NCI-H345 treated with DMSO at 0.1 percent for 48 hours (cell line): ENCODE measurements at regions not wholly inside any gene's neighbourhood (a gene's known extent, or its start where the extent isn't known, plus 50 kb on each side); places are given as distances from the start of the nearest gene placed in this dataset.

Source experiments
- DNase-seq: peaks from one replicate; lab custom pipeline; 2025; ENCODE audit not compliant: unreplicated experiment; lab: John Stamatoyannopoulos, UW

DNA sequence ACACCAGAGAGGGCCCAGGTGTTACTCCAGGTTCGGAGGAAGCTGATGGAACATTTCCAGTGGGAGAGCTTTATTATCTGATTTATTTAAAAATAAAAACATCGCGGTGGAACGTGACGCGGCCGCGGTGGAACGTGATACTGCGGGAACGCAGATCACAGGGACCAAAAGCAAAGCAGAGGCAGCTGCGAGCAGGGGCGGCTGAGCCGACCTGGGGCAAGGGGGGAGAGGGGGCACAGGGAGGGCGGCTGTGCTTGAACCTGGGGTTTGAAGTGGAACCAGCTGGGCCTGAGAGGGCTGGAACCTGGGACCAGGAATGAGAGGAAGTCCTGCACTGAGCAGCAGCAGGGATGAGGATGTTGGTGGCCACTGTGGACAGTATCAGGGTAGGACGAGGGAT is 583.5 kb upstream of the SALL3 start:
- no peak for DNase-seq

DNA sequence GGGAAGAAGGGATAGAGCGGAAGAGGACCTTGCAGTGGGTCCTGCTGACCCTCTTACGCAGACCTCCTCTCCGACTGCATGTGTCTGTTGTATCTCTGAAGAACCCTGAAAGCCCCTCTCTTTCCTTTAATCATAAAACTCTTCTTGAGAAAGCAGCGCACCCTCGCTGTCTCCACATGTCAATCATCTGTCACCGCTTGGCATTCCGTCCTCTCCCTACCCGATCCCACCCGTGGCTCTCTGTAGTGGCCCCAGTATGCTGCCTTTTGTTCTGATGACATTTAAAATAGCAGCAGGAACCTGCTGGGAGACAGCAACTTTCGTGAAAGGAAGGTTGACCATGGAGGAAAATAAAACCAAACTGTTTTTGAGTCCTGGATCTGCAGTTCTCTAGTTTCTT is 582.9 kb upstream of the SALL3 start:
- no peak for DNase-seq

DNA sequence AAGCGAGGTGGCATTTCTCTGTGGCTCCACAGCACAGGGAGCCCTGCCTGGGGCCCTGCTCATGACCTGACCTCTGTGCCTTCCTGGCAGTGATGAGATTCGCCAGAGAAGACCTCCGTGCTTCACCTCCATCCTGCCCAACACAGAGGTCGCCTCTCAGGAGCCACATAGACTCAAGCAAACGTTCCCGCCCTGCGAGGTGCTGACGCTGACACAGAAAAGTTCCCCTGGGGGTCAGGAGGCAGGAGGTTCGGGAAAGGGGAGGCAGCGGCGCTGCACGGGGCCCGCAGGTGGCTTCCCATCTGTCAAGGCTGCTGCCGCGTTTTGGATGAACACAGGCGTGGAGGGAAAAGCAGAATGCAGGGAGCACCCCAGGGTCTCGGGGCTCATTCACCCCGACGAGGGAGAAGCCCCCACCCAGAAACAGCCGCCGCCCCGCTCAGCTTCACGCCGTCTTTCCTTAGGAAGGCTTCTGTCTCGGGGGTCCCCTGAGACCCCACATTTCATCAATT is 579.6 kb upstream of the SALL3 start:
- no peak for DNase-seq

DNA sequence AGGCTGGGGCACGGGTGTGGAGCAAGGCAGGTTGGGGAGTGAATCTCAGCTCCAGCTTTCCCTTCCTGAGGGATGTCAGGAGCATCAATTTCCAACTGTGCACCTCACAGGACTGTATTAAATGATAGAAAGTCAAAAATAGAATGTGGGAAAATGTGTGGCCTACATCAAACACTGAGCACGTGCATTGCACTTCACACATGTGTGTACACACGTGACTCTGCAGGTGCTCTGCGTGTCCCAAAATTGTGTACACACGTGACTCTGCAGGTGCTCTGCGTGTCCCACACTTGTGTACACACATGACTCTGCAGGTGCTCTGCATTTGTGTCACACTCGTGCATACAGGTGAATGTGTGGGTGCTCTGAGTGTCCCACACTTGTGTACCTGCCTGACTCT is 577.2 kb upstream of the SALL3 start:
- no peak for DNase-seq

DNA sequence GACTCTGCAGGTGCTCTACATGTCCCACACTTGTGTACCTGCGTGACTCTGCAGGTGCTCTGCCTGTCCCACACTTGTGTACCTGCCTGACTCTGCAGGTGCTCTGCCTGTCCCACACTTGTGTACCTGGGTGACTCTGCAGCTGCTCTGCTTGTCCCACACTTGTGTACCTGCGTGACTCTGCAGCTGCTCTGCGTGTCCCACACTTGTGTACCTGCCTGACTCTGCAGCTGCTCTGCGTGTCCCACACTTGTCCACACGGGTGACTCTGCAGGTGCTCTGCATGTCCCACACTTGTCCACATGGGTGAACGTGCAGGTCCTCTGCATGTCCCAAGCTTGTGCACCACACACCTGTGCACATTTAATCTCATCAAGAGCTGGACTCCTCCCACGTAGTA is 576.7 kb upstream of the SALL3 start:
- DNase-seq: no peak

DNA sequence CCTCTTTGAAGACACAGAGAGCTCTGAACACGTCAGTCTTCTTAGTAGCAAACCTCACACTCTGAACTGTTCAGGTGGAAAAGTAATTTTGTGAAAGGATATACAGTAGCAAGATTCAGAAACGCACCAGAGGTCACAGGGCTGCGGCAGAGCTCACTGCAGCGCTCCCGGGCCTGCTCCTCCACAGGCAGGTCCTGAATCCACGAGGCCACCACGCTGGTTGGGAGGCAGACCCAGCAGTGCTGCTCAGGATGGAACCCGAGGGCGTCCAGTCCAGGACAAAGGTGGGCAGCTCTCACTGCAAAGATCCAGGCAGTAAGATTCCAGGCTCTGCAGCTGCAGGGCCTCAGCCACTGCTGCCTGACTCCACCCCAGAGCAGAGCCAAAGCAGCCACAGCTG is 576.2 kb upstream of the SALL3 start:
- DNase-seq: no peak

DNA sequence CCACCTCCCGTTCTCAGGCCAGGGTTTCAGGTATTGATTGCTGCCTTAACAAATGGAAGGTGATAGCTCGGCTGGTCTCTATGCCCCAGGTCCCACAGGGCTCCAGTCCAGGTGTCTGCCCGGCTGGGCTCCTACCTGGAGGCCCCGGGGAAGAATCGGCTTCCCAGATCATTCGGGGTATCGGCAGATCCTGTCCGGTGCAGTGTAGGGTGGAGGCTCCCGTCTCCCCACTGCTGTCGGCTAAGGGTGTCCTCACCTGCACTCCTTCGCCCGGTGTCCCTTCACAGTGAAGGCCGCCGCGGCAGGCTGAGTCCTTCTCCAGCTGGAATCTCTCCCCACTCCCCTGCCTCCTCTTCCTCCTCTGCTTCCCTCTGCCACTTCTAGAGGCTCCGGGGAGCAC is 573.9 kb upstream of the SALL3 start:
- DNase-seq: no peak

DNA sequence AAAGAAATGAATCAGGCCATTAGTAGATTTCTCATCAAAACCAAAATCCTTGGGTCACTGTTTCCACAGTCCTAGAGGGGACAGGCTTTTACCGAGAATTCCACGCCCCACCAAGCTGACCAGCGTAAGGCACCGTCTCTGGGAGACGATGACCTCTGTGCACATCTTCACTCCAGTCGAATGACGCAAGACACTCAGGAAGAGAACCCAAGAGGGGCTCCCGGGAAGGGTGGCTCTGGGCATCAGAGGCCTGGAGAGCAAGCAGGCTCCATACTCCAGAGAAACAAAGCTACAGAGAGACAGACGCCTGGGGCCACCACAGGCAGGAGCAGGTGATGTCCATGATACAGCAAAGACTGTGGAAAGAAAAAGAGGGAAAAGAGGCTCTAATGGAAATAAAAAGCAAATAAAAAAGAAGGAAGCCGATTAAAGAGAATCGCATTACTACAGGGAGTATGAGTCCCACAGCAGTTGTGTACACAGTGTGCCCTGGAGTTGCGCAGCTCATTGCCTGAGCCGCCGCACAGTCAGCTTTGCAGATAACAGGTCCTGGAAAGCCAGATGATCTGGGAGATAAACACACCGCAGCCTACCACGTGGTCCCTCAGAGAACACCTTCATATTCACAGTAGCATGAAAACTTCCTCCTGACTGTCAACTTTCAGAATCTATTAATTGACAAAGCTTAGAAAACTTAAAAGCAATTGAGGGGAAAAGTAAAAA is 572.7 kb upstream of the SALL3 start:
- no peak for DNase-seq

DNA sequence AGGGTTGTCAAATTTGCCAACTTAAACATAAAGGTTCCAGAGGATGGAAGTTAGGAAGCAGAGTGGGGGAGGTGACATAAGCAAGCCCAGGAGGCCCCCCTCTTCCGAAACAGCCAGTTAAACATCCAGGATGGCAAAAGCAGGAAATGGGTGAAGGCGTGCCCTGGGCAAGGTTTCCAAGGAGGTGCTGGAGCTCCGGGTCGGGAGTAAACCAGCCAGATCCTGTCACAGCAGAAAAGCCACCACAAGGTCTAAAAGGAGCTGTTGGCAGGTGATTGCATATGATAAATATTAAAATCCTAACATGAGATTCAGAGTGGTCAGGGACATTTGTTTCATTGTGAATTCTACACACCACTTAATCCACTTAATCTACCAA is 572.2 kb upstream of the SALL3 start:
- DNase-seq: no peak

DNA sequence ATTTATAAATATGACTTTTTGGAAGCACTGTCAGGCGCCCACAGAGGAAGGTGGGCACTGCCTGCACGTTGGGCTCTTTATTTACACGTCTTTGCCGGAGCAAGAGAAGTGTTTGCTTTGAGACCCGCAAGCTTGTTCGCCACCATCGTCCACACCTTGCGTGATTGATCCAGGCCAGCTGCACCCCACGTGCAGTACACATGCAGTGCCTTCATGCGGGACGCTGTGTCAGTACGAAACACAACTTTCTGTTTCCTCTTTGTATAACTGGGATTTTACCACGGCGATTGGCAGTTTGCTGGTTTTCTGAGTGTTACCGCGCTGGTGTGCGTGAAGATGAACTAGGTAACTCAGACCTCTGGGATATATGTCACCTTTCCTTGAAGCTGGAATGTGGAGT is 571.0 kb upstream of the SALL3 start:
- no peak for DNase-seq

DNA sequence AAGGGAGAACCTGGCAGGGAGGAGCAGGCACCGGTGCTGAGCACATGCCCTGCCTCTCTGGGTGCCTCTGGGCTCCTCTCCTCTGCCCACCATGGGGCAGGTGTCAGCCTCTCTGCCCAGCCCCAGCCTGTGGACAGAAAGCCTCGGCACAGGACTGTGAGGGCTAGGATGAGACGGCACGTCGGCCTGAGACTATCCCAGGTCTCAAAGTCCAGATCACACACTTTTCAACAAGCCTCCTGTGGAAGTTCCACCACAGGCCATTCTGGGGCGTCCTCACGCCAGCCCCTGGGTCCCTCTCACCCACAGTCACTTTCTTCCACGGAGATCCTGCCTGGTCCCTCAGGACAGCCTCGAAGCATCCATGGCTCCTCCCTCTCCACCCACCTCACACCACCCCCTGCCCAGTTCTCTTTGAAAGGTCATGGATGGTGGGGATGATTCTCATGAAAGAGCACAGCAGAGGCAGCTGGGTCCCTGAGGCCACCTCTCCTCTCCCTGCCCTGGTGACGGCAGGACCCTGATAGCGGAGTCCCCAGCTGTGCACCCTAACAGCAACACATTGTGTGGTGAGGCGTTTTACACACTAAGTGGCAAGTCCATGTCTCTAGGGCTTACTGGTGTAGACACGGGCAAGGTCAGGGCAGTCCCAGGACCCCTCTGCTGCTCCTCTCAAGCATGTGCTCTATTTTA is 569.4 kb upstream of the SALL3 start:
- no peak for DNase-seq

DNA sequence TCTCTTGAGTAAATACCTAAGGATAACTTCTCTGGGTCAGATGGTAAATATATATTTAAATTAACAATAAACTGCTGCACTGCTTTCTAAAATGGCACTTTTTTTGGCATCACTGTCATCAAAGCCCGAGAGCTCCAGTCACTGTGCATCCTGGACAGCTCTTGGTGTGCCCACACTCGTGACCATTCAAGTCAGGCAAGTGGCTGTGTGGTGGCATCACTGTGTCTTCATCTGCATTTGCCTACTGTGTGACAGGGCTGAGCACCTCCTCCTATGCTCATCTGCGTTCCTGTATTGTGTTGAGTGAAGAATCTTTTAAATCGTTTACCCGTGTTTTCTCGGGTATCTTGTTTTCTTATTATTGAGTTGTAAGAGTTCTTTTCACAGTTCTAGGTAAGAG is 568.1 kb upstream of the SALL3 start:
- no peak for DNase-seq

DNA sequence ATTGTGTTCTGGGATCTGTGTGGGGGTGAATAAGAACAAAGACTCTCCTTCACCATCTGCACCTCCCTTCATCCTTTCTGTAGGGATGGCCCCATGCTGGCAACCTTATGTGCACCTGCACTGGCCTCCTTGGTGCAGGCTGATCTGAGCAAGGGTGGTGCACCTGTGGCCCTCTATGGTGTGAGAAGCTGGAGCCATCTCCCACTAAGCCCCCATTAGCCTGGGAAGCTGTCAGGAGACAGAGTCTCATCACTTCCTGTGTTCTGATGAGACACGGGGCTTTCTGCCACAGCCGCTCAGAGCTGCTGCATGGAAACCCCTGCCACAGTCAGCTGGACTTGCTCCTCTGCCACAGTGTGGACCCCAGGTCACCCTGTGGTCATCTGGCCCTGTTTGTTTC is 565.3 kb upstream of the SALL3 start:
- DNase-seq: no peak

DNA sequence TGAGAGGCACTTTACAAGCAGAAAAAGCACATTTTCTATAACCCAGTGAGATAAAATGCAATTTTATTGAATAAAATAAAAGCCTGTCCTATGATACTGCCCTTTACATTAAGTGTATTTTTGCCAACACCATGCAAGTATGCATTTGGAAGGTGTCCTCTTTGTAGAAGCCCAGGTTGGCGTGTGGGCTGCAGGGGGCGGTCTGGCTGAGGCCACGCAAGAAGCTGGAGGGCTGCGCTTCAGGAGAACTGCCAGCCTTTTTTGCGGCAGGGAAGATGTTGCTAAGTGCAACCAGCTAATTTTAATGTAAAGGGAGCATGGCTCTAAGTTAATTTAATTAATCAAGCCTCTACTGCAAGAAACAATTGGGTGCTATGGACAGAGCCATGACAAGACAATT is 562.8 kb upstream of the SALL3 start:
- no peak for DNase-seq

DNA sequence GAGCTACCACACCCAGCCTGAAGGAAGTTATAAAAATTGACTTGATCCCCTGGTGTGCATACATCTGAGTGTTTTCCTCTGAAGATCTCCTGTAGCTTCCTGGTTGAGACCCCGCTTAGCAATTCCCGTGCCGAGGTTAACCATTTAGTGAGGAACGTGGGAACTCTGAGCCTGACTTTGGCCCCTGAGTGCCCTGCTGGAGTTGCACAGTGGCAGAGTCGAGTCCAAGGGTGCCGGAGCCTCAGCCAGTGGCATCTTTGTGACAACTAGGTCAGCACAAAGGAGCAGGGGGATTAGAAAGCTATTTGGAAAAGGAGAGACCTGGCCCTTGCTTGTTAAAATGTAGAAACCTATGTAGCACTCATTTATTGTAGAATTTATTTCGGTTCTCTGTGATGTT is 561.2 kb upstream of the SALL3 start:
- no peak for DNase-seq

DNA sequence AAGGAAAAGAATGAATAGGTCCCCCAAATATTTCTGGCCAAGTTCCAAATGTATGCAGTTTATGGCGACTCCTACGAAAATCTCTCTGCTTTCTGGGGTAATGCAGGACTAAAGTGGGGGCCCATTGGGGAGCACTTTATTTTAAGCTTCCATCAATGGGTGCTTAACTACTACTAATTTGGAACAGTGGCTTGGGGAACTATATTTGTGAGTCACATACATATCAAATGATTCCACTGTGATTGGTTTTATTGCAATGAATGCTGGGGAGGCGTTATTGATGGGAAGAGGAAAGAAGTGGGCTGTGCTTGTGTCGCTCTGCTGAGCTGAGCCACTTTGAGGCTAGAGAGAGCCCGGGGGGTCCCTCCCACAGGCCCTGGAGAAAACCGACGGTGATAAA is 560.4 kb upstream of the SALL3 start:
- no peak for DNase-seq

DNA sequence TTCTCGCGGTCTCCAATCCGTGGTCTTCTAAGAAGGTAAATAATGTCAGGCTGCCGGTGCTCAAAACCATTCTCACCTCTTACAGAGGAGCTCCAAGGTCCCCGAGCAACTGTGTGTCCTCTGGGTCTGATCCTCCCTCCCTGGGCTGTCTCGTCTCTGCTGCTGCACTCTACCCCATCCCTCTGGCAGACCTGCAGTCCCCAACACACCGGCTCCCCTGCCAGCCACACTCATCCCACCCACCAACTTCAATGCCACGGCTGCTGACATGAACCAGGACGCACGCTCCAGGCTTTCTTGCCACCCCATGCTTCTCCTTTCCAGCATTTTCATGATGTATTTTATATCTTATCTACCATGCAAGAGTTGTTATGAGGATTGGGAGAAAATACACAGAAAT is 559.5 kb upstream of the SALL3 start:
- DNase-seq: no peak

DNA sequence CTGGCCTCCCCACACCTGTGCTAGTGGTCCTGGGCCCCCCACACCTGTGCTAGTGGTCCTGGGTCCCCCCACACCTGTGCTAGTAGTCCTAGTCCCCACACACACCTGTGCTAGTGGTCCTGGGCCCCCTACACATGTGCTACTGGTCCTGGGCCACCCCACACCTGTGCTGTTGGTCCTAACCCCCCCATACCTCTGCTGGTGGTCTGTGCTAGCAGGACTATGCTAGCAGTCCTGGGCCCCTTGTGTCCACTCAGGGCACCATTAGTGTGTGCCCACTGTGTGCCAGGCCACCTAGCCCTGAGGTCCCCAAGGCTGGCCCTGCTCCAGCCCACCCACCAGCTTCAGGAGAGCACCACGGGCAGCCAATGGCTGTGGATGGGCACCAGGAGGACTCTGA is 558.2 kb upstream of the SALL3 start:
- DNase-seq: no peak

DNA sequence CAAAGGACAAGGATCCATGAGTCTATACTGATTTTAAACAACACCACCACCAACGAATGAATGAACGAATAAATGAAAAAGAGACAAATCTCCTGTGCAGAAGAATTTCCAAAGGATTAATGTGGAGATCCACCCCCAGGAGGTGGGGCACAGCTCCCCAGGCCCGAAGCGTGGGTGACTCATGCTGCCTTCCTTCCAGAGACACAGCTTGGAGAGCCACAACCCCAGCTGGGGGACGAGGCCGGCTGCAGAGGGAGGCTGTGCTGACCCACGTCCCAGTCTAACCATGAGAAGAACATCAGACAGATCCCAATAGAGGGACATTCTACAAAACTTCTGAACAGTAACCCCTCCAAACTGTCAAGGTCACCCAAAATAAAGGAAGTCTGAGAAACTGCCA is 557.3 kb upstream of the SALL3 start:
- DNase-seq: no peak

DNA sequence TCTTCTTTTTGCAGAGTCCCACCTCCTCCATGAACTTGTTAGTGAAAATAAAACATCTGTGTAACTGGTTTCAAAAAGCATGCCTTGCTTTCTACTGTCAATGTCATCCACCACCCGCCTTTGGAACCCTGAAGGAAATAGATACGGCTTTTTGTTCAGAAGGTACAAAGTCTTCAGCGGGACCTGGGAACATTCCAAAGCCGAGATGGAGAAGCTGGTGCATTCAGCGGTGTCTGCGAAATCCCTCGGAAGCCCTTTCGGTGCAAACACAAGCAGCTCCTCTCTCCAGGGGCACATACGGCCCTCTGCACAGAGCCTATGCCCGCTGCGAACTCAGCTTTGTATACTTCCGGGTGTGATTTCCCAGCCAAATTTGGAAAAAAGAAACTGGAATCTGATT is 555.8 kb upstream of the SALL3 start:
- no peak for DNase-seq

DNA sequence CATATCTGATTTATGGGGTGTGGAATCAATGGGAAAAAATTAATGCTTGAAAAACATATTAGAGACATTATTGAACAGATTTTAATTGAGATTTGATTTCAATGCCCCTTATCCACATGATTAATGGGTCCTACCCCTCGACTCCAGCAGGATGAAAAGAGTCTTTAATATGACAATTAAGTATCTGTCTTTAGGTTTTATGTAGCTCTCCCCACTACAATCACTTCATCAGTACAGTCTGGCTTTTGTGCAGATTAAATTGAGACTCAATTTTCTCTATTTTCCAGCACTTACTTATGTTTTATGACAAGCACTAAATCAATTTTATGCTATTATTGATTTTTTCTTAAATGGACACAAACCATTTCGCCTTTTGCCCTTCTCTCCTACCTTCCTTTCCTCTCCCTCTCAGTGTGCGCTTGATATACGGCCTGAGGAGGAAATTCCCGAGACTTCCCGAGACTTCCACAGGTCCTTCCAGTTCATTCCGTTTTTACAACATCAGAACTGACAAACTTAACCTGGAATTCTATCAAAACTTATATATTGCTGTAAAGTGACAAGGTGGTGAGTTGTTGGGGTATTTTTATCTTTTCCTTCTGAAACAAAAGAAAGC is 555.1 kb upstream of the SALL3 start:
- no peak for DNase-seq

DNA sequence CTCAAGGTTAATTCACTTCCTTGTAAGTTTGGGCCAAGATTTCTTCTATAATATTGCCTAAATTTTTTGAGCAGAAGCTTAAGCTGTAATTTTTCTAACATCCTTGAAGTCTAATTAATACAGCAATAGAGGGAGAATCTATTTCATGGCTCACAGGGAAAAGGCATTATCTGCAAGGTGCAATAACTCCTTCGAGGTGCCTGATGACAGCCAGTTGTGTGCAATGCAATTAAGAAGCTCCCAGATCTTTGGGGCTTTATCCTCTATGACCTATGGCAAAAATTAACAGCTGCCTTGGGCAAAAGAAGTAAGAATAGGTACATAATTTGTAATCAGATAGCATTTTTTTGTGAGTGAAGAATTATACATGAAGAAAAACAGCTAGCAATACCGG is 554.6 kb upstream of the SALL3 start:
- DNase-seq: no peak
